SK-N-SH (cell line): ENCODE measurements at regions not wholly inside any gene's neighbourhood (a gene's known extent, or its start where the extent isn't known, plus 50 kb on each side); places are given as distances from the start of the nearest gene placed in this dataset.

ENCODE experiments used
- CTCF ChIA-PET: fragments of 300-600, 350-600 bp; formaldehyde crosslinking; extraction: SDS; loops from one replicate; lab custom pipeline; 2021; lab: Yijun Ruan, JAX
- POLR2A ChIA-PET: fragments of 350-600 bp; sonication (Branson Sonifier 250); formaldehyde crosslinking; extraction: SDS; loops from one replicate; lab custom pipeline; 2020; ENCODE audit warnings: antibody characterized with exemption, inconsistent platforms; lab: Yijun Ruan, JAX
- DNase-seq: peaks from one replicate; pipeline ENCODE4 v3.0.0; 2012
- H2AFZ ChIP-seq: fragments of 200-600 bp; sonication (generic); 2 replicates; pipeline ENCODE4 v1.8.1; 2016; ENCODE audit warnings: antibody characterized with exemption, mild to moderate bottlenecking, low read depth
- H3F3A ChIP-seq: fragments of 200-600 bp; sonication (generic); replicated peaks from 2 replicates; pipeline ENCODE3; 2016; ENCODE audit warnings: antibody characterized with exemption, mild to moderate bottlenecking; ENCODE audit not compliant: insufficient read depth
- H3K27ac ChIP-seq, 2 experiments: fragments of 200-500 bp in 1 of 2; fragments of 200-600 bp in 1 of 2; sonication (Bioruptor generic) in 1 of 2; sonication (generic), shearing (Covaris generic) in 1 of 2; 2 replicates each; pipeline versions ENCODE4 v1.5.1 to v1.6.1; 2014 to 2016; ENCODE audit warnings: low read depth in 2 of 2, inconsistent platforms in 1 of 2, low read length in 1 of 2, mild to moderate bottlenecking in 1 of 2, mixed read lengths in 1 of 2
- H3K27me3 ChIP-seq: fragments of 200-600 bp; sonication (generic), shearing (Covaris generic); 2 replicates; pipeline ENCODE4 v1.6.1; 2016; ENCODE audit warnings: mixed run types; ENCODE audit not compliant: insufficient read depth
- H3K36me3 ChIP-seq, 2 experiments: fragments of 200-500 bp in 1 of 2; fragments of 200-600 bp in 1 of 2; sonication (Bioruptor generic) in 1 of 2; sonication (generic) in 1 of 2; replicated peaks in 1 of 2; 2 replicates each; pipeline versions ENCODE3 to v1.5.1; 2014 to 2016; ENCODE audit warnings: low read length in 1 of 2, mild to moderate bottlenecking in 1 of 2; ENCODE audit not compliant: insufficient read depth in 2 of 2, control insufficient read depth in 1 of 2
- H3K4me1 ChIP-seq, 2 experiments: fragments of 200-500 bp in 1 of 2; fragments of 200-600 bp in 1 of 2; sonication (Bioruptor generic) in 1 of 2; sonication (generic), shearing (Covaris generic) in 1 of 2; 2 replicates each; pipeline versions ENCODE4 v1.5.1 to v1.6.1; 2014 to 2016; ENCODE audit warnings: low read depth in 1 of 2, low read length in 1 of 2, mixed run types in 1 of 2; ENCODE audit not compliant: insufficient read depth in 2 of 2, control insufficient read depth in 1 of 2
- H3K4me2 ChIP-seq: fragments of 200-600 bp; sonication (generic), shearing (Covaris generic); 2 replicates; pipeline ENCODE4 v1.6.1; 2017; ENCODE audit warnings: mixed run types
- H3K4me3 ChIP-seq, 2 experiments: fragments of 200-500 bp in 1 of 2; fragments of 200-600 bp in 1 of 2; sonication (Bioruptor generic) in 1 of 2; sonication (generic), shearing (Covaris generic) in 1 of 2; 2 replicates each; pipeline versions ENCODE4 v1.5.1 to v1.8.1; 2014 to 2016; ENCODE audit warnings: low read depth in 2 of 2, inconsistent platforms in 1 of 2, low read length in 1 of 2, mild to moderate bottlenecking in 1 of 2, mixed read lengths in 1 of 2, moderate library complexity in 1 of 2
- H3K79me2 ChIP-seq: fragments of 200-600 bp; sonication (generic); 2 replicates; pipeline ENCODE4 v1.8.1; 2017; ENCODE audit warnings: mild to moderate bottlenecking; ENCODE audit not compliant: insufficient read depth
- H3K9ac ChIP-seq: fragments of 200-600 bp; sonication (generic); 2 replicates; pipeline ENCODE4 v1.6.1; 2017; ENCODE audit warnings: mixed run types
- H3K9me2 ChIP-seq: fragments of 200-600 bp; sonication (generic); 2 replicates; pipeline ENCODE4 v1.6.1; 2017; ENCODE audit warnings: mixed run types
- H3K9me3 ChIP-seq: fragments of 200-600 bp; sonication (generic); 2 replicates; pipeline ENCODE4 v1.6.1; 2017; ENCODE audit warnings: mixed run types, mild to moderate bottlenecking, moderate library complexity
- H4K20me1 ChIP-seq: fragments of 200-600 bp; sonication (generic); 2 replicates; pipeline ENCODE4 v1.6.1; 2017; ENCODE audit warnings: mild to moderate bottlenecking, mixed run types; ENCODE audit not compliant: insufficient read depth
- CTCF ChIP-seq: fragments of 200-600 bp; sonication (generic); IDR thresholded peaks from 2 replicates; pipeline ENCODE4 v1.6.1; 2017; ENCODE audit warnings: antibody characterized with exemption, mild to moderate bottlenecking, moderate library complexity
- FOXJ3 ChIP-seq: sonication (generic); formaldehyde crosslinking; IDR thresholded peaks from 2 replicates; pipeline ENCODE4 v1.5.1; 2020; ENCODE audit warnings: mild to moderate bottlenecking, missing genetic modification reagents
- GABPA ChIP-seq: IDR thresholded peaks from 2 replicates; pipeline ENCODE4 v1.4.0; 2012; ENCODE audit warnings: low read depth, mild to moderate bottlenecking
- NRF1 ChIP-seq: IDR thresholded peaks from 2 replicates; pipeline ENCODE4 v1.6.1; 2012; ENCODE audit warnings: low read depth, mild to moderate bottlenecking, low read length
- REST ChIP-seq: IDR thresholded peaks from 2 replicates; pipeline ENCODE4 v1.6.1; 2012; ENCODE audit warnings: mild to moderate bottlenecking, low read depth, low read length, moderate library complexity
- RXRA ChIP-seq: IDR thresholded peaks from 2 replicates; pipeline ENCODE4 v1.4.0; 2012; ENCODE audit warnings: low read depth, mild to moderate bottlenecking, borderline replicate concordance
- YY1 ChIP-seq: IDR thresholded peaks from 2 replicates; pipeline ENCODE4 v1.4.0; 2012; ENCODE audit warnings: low read depth, mild to moderate bottlenecking
- WGBS: methylation state at CpG from one replicate; pipeline ENCODE4 v1.1.6; 2017; ENCODE audit warnings: low lambda C conversion rate; 5-methylcytosine and 5-hydroxymethylcytosine counted together

- H3F3A ChIP-seq: no peaks in the 10 kb centered on the region
- no peaks in the 10 kb centered on the region for H4K20me1 ChIP-seq
- no peak overlapping the region for H2AFZ ChIP-seq
- no peak for DNase-seq
- no peaks in the 10 kb centered on the region for H3K36me3 ChIP-seq
- H3K27me3 ChIP-seq: no peaks in the 10 kb centered on the region
- WGBS: 10% methylated on average over 5 of the region's 5 CpGs
- no peaks in the 10 kb centered on the region for H3K9me3 ChIP-seq
- H3K9me2 ChIP-seq: no peaks in the 10 kb centered on the region
- no peak overlapping the region for H3K9ac ChIP-seq
- H3K4me2 ChIP-seq: no peak overlapping the region
- H3K4me1 ChIP-seq: no peaks in the 10 kb centered on the region
- TF ChIP-seq CTCF (no peak), GABPA (no peak), NRF1 (no peak), REST (no peak), FOXJ3 (no peak), RXRA (no peak)
- no peaks in the 10 kb centered on the region for H3K79me2 ChIP-seq
- CTCF ChIA-PET: no interaction called here
- no peak overlapping the region for H3K4me3 ChIP-seq
- no peak overlapping the region for H3K27ac ChIP-seq
- POLR2A ChIA-PET: no interaction called here
These were observed 56.5 kb downstream of the OR2J2 start for GRCh38 chr6:29227235-29227634.

- H3K4me3 ChIP-seq: no peak overlapping the region
- H3K9me3 ChIP-seq: no peaks in the 10 kb centered on the region
- H3K27ac ChIP-seq: no peak overlapping the region
- no peak overlapping the region for H3K9ac ChIP-seq
- no peaks in the 10 kb centered on the region for H4K20me1 ChIP-seq
- no peaks in the 10 kb centered on the region for H3F3A ChIP-seq
- TF ChIP-seq YY1: no peak
- H3K9me2 ChIP-seq: no peaks in the 10 kb centered on the region
- DNase-seq: no peak
- WGBS: 0% methylated on average over 2 of the region's 2 CpGs
- no peak overlapping the region for H3K4me2 ChIP-seq
- H3K36me3 ChIP-seq: no peaks in the 10 kb centered on the region
- no peaks in the 10 kb centered on the region for H3K4me1 ChIP-seq
- H3K79me2 ChIP-seq: no peaks in the 10 kb centered on the region
- ChIA-PET POLR2A (no interaction called here), CTCF (interaction anchor here (1.1 kb wide), 1 partner anchor 102 kb away, joined by 3 read pairs; no protein-coding TSS in a partner anchor)
- no peaks in the 10 kb centered on the region for H3K27me3 ChIP-seq
- no peak overlapping the region for H2AFZ ChIP-seq
These were observed 60.0 kb downstream of the OR2J2 start for GRCh38 chr6:29230666-29231065.
